Panc1 (cell line): ENCODE measurements at regions not wholly inside any gene's neighbourhood (a gene's known extent, or its start where the extent isn't known, plus 50 kb on each side); places are given as distances from the start of the nearest gene placed in this dataset.

ENCODE experiments used
- POLR2AphosphoS5 ChIP-seq: IDR thresholded peaks from 2 replicates; pipeline ENCODE4 v1.6.1; 2012; ENCODE audit warnings: mild to moderate bottlenecking, low read depth, low read length, moderate library complexity
- SIN3A ChIP-seq: IDR thresholded peaks from 2 replicates; pipeline ENCODE4 v1.6.1; 2012; ENCODE audit warnings: low read depth, mild to moderate bottlenecking, low read length, moderate library complexity, borderline replicate concordance; ENCODE audit not compliant: insufficient read depth
- TF ChIP-seq, protein P1 (sequence below): fragments of 450-650 bp; IDR thresholded peaks from 2 replicates; pipeline ENCODE4 v1.5.1; 2017; ENCODE audit warnings: mild to moderate bottlenecking
- TF ChIP-seq, protein P2 (sequence below), 2 experiments: IDR thresholded peaks; 2 replicates each; pipeline ENCODE4 v1.6.1; 2011 to 2012; ENCODE audit warnings: low read depth in 2 of 2, control low read depth in 1 of 2, low read length in 1 of 2, mild to moderate bottlenecking in 1 of 2, moderate library complexity in 1 of 2; ENCODE audit not compliant: insufficient read depth in 1 of 2

DNA sequence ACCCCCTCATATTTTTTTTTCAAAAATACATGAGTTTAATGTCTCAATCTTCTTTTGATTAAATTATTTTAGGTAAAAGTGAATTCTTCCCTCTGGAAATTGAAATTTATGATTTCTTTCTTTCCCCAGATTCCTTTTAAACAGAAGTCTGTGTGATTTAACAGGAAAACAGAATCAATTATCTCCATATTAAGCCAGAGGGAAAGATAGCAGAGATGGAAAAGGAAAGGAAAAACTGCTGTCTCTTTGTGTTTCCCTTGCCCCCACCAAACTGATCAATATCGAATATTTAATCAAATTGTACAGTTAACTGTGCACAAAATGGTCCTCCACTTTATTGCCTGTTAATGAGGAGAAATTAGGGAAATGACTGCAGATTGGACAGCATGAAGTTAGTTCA, 203.5 kb upstream of the NECTIN3 start:
- TF ChIP-seq, protein P1, sequence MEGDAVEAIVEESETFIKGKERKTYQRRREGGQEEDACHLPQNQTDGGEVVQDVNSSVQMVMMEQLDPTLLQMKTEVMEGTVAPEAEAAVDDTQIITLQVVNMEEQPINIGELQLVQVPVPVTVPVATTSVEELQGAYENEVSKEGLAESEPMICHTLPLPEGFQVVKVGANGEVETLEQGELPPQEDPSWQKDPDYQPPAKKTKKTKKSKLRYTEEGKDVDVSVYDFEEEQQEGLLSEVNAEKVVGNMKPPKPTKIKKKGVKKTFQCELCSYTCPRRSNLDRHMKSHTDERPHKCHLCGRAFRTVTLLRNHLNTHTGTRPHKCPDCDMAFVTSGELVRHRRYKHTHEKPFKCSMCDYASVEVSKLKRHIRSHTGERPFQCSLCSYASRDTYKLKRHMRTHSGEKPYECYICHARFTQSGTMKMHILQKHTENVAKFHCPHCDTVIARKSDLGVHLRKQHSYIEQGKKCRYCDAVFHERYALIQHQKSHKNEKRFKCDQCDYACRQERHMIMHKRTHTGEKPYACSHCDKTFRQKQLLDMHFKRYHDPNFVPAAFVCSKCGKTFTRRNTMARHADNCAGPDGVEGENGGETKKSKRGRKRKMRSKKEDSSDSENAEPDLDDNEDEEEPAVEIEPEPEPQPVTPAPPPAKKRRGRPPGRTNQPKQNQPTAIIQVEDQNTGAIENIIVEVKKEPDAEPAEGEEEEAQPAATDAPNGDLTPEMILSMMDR = no peak
- TF ChIP-seq POLR2AphosphoS5 = no peak
- TF ChIP-seq SIN3A = no peak
- TF ChIP-seq, protein P2, sequence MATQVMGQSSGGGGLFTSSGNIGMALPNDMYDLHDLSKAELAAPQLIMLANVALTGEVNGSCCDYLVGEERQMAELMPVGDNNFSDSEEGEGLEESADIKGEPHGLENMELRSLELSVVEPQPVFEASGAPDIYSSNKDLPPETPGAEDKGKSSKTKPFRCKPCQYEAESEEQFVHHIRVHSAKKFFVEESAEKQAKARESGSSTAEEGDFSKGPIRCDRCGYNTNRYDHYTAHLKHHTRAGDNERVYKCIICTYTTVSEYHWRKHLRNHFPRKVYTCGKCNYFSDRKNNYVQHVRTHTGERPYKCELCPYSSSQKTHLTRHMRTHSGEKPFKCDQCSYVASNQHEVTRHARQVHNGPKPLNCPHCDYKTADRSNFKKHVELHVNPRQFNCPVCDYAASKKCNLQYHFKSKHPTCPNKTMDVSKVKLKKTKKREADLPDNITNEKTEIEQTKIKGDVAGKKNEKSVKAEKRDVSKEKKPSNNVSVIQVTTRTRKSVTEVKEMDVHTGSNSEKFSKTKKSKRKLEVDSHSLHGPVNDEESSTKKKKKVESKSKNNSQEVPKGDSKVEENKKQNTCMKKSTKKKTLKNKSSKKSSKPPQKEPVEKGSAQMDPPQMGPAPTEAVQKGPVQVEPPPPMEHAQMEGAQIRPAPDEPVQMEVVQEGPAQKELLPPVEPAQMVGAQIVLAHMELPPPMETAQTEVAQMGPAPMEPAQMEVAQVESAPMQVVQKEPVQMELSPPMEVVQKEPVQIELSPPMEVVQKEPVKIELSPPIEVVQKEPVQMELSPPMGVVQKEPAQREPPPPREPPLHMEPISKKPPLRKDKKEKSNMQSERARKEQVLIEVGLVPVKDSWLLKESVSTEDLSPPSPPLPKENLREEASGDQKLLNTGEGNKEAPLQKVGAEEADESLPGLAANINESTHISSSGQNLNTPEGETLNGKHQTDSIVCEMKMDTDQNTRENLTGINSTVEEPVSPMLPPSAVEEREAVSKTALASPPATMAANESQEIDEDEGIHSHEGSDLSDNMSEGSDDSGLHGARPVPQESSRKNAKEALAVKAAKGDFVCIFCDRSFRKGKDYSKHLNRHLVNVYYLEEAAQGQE (IDR thresholded peaks at IDR 0.05; ENCODE audit: insufficient read depth in 1 of 2, low read depth in 2 of 2, low read length in 1 of 2) = no peak
